Peyer's patch (tissue), 4 donors: ENCODE measurements at regions not wholly inside any gene's neighbourhood (a gene's known extent, or its start where the extent isn't known, plus 50 kb on each side); places are given as distances from the start of the nearest gene placed in this dataset.

ENCODE experiments used
- POLR2A ChIP-seq, 2 donors: fragments of 450-650 bp; IDR thresholded peaks; one replicate each; pipeline ENCODE4 v1.5.1; 2017; ENCODE audit warnings: antibody characterized with exemption in 2 of 2, mild to moderate bottlenecking in 2 of 2, moderate library complexity in 2 of 2
- TF ChIP-seq, protein P1 (sequence below), 6 experiments: fragments of 450-650 bp in 4 of 6; fragments of 200-600 bp in 2 of 6; sonication (generic) in 1 of 6; IDR thresholded peaks; one replicate each; pipeline ENCODE4 v1.5.1; 2017 to 2019; ENCODE audit warnings: antibody characterized with exemption in 6 of 6, mild to moderate bottlenecking in 3 of 6, moderate library complexity in 1 of 6

DNA sequence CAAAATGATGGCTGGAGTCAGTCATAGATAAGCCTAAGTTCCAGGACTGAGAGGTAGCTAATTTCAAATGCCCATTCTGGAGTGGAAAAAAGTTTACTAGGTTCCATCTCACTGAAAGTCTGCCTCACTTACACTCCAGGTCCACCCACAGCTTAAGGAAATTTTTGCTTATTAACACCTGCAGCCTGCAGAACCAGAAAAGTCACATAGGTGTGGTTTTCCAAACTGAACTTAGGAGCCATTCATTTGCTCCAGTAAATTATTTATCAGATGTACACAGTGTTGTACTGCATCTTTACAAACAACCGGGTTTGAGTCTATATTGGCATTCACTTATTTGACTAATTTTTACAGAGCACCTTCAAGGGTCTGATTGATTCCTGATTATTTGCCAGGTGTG lies 157.4 kb upstream of the ARID2 start:
- TF ChIP-seq POLR2A (IDR thresholded peaks at IDR 0.05), result no peak
- TF ChIP-seq, protein P1, sequence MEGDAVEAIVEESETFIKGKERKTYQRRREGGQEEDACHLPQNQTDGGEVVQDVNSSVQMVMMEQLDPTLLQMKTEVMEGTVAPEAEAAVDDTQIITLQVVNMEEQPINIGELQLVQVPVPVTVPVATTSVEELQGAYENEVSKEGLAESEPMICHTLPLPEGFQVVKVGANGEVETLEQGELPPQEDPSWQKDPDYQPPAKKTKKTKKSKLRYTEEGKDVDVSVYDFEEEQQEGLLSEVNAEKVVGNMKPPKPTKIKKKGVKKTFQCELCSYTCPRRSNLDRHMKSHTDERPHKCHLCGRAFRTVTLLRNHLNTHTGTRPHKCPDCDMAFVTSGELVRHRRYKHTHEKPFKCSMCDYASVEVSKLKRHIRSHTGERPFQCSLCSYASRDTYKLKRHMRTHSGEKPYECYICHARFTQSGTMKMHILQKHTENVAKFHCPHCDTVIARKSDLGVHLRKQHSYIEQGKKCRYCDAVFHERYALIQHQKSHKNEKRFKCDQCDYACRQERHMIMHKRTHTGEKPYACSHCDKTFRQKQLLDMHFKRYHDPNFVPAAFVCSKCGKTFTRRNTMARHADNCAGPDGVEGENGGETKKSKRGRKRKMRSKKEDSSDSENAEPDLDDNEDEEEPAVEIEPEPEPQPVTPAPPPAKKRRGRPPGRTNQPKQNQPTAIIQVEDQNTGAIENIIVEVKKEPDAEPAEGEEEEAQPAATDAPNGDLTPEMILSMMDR (IDR thresholded peaks at IDR 0.05), result no peak
